Skeletal muscle tissue (tissue), 3 donors: ENCODE measurements at regions not wholly inside any gene's neighbourhood (a gene's known extent, or its start where the extent isn't known, plus 50 kb on each side); places are given as distances from the start of the nearest gene placed in this dataset.
"Not testable (repeated sequence)": the region's sequence is repeated elsewhere in the genome, so short reads cannot be mapped to it uniquely, and the experiment has no call there.

ENCODE experiments used
- H3K27ac ChIP-seq: one replicate; pipeline ENCODE4 v1.7.0; 2013; ENCODE audit warnings: mild to moderate bottlenecking, low read depth, low read length, inconsistent platforms
- H3K27me3 ChIP-seq, 3 donors: one replicate each; pipeline ENCODE4 v1.7.0; 2013; ENCODE audit warnings: low read length in 3 of 3; ENCODE audit not compliant: control insufficient read depth in 3 of 3, insufficient read depth in 3 of 3
- H3K36me3 ChIP-seq, 3 donors: one replicate each; pipeline ENCODE4 v1.7.0; 2013; ENCODE audit warnings: low read length in 3 of 3; ENCODE audit not compliant: control insufficient read depth in 3 of 3, insufficient read depth in 3 of 3
- H3K4me1 ChIP-seq, 3 donors: one replicate each; pipeline ENCODE4 v1.7.0; 2013; ENCODE audit warnings: low read length in 3 of 3, mild to moderate bottlenecking in 3 of 3; ENCODE audit not compliant: control insufficient read depth in 3 of 3, insufficient read depth in 3 of 3
- H3K4me3 ChIP-seq, 3 donors: one replicate each; pipeline ENCODE4 v1.7.0; 2013; ENCODE audit warnings: low read length in 3 of 3
- H3K9ac ChIP-seq, 3 donors: one replicate each; pipeline ENCODE4 v1.7.0; 2013; ENCODE audit warnings: low read length in 3 of 3, mild to moderate bottlenecking in 3 of 3, moderate library complexity in 2 of 3, low read depth in 1 of 3
- H3K9me3 ChIP-seq, 3 donors: one replicate each; pipeline ENCODE4 v1.7.0; 2013; ENCODE audit warnings: low read length in 3 of 3; ENCODE audit not compliant: control insufficient read depth in 3 of 3
- donor health status: Osteomylitis.

- Histone ChIP-seq H3K9me3 (peaks cover 0 to 2% (median 0%) of the 10 kb centered on the region in 3 donors), H3K27me3 (no peaks in the 10 kb centered on the region), H3K4me1 (no peaks in the 10 kb centered on the region), H3K9ac (no peak overlapping the region), H3K4me3 (no peak overlapping the region), H3K27ac (no peak overlapping the region), H3K36me3 (no peaks in the 10 kb centered on the region)
These were observed 926.7 kb downstream of the TYW1 start for GRCh38 chr7:67923286-67923685.

- Histone ChIP-seq H3K36me3 (no peaks in the 10 kb centered on the region), H3K27ac (no peak overlapping the region), H3K9ac (no peak overlapping the region), H3K4me1 (no peaks in the 10 kb centered on the region), H3K9me3 (no peaks in the 10 kb centered on the region), H3K27me3 (no peaks in the 10 kb centered on the region), H3K4me3 (no peak overlapping the region)
These were observed 931.5 kb downstream of the TYW1 start for GRCh38 chr7:67928141-67928540.

- H3K36me3 ChIP-seq, H3K4me1 ChIP-seq, H3K9ac ChIP-seq, H3K27me3 ChIP-seq, H3K27ac ChIP-seq, H3K4me3 ChIP-seq, H3K9me3 ChIP-seq: not testable (repeated sequence)
These were observed 939.8 kb downstream of the TYW1 start for GRCh38 chr7:67936447-67936846.

- H3K27ac ChIP-seq = no peak overlapping the region
- H3K9ac ChIP-seq = no peak overlapping the region
- no peak overlapping the region for H3K4me3 ChIP-seq
- no peaks in the 10 kb centered on the region for H3K27me3 ChIP-seq
- H3K9me3 ChIP-seq = no peaks in the 10 kb centered on the region
- peaks cover 0 to 7% (median 0%) of the 10 kb centered on the region in 3 donors for H3K4me1 ChIP-seq
- H3K36me3 ChIP-seq = no peaks in the 10 kb centered on the region
These were observed 943.8 kb downstream of the TYW1 start for GRCh38 chr7:67940400-67940799.

GRCh38 chr7:67947191-67947590, 950.6 kb downstream of the TYW1 start:
- Histone ChIP-seq H3K4me1 (no peaks in the 10 kb centered on the region), H3K9ac (no peak overlapping the region), H3K27me3 (no peaks in the 10 kb centered on the region), H3K9me3 (no peaks in the 10 kb centered on the region), H3K4me3 (no peak overlapping the region), H3K36me3 (no peaks in the 10 kb centered on the region), H3K27ac (no peak overlapping the region)

- Histone ChIP-seq H3K36me3 (no peaks in the 10 kb centered on the region), H3K9me3 (no peaks in the 10 kb centered on the region), H3K27me3 (no peaks in the 10 kb centered on the region), H3K4me3 (no peak overlapping the region), H3K9ac (no peak overlapping the region), H3K27ac (no peak overlapping the region), H3K4me1 (no peaks in the 10 kb centered on the region)
These were observed 951.0 kb downstream of the TYW1 start for GRCh38 chr7:67947646-67948045.

- no peaks in the 10 kb centered on the region for H3K36me3 ChIP-seq
- no peaks in the 10 kb centered on the region for H3K9me3 ChIP-seq
- no peak overlapping the region for H3K9ac ChIP-seq
- no peak overlapping the region for H3K27ac ChIP-seq
- no peak overlapping the region for H3K4me3 ChIP-seq
- H3K27me3 ChIP-seq = no peaks in the 10 kb centered on the region
- no peaks in the 10 kb centered on the region for H3K4me1 ChIP-seq
These were observed 953.9 kb downstream of the TYW1 start for GRCh38 chr7:67950321-67951083.

GRCh38 chr7:67955061-67955460, 958.4 kb downstream of the TYW1 start:
- no peaks in the 10 kb centered on the region for H3K4me1 ChIP-seq
- H3K27me3 ChIP-seq = no peaks in the 10 kb centered on the region
- peaks cover 0 to 1% (median 0%) of the 10 kb centered on the region in 3 donors for H3K9me3 ChIP-seq
- no peak overlapping the region for H3K4me3 ChIP-seq
- no peak overlapping the region for H3K9ac ChIP-seq
- no peak overlapping the region for H3K27ac ChIP-seq
- H3K36me3 ChIP-seq = no peaks in the 10 kb centered on the region

GRCh38 chr7:67962863-67963262, 966.2 kb downstream of the TYW1 start:
- Histone ChIP-seq H3K27ac (no peak overlapping the region), H3K4me3 (no peak overlapping the region), H3K4me1 (no peaks in the 10 kb centered on the region), H3K9me3 (peaks cover 0 to 5% (median 0%) of the 10 kb centered on the region in 3 donors), H3K27me3 (no peaks in the 10 kb centered on the region), H3K9ac (no peak overlapping the region), H3K36me3 (no peaks in the 10 kb centered on the region)

- Histone ChIP-seq H3K27me3 (no peaks in the 10 kb centered on the region), H3K36me3 (no peaks in the 10 kb centered on the region), H3K9ac (no peak overlapping the region), H3K9me3 (peaks cover 0 to 3% (median 2%) of the 10 kb centered on the region in 3 donors), H3K4me3 (no peak overlapping the region), H3K27ac (no peak overlapping the region), H3K4me1 (no peaks in the 10 kb centered on the region)
These were observed 979.9 kb downstream of the TYW1 start for GRCh38 chr7:67976490-67976889.
